22Rv1 (cell line): ENCODE measurements at regions not wholly inside any gene's neighbourhood (a gene's known extent, or its start where the extent isn't known, plus 50 kb on each side); places are given as distances from the start of the nearest gene placed in this dataset.

ENCODE experiments used
- CTCF ChIP-seq: fragments of 450-650 bp; IDR thresholded peaks from 2 replicates; pipeline ENCODE4 v1.5.1; 2017; ENCODE audit warnings: mild to moderate bottlenecking
- ZFX ChIP-seq: fragments of 450-650 bp; IDR thresholded peaks from 2 replicates; pipeline ENCODE4 v1.6.1; 2017; ENCODE audit warnings: antibody characterized with exemption, borderline replicate concordance

- TF ChIP-seq CTCF = no peak
- no peak for TF ChIP-seq ZFX
Observed at GRCh38 chr17:79476074-79476652, 134.7 kb downstream of the RBFOX3 start.
